CD4-positive, alpha-beta T cell treated with Interleukin-1 beta for 1 hour (primary cell): ENCODE measurements at regions not wholly inside any gene's neighbourhood (a gene's known extent, or its start where the extent isn't known, plus 50 kb on each side); places are given as distances from the start of the nearest gene placed in this dataset.
A peak's percentile ranks its signal among the peaks of the same experiment; 100 is the strongest.
"Not testable (repeated sequence)": the region's sequence is repeated elsewhere in the genome, so short reads cannot be mapped to it uniquely, and the experiment has no call there.

Source experiments
- DNase-seq, 2 donors: peaks; one replicate each; pipeline ENCODE4 v3.0.0-alpha.2; 2020 to 2022

GRCh38 chr17:64721556-64721955 lies 59.4 kb upstream of the SMURF2 start:
- not testable (repeated sequence) for DNase-seq

GRCh38 chr17:64720253-64720652 lies 58.1 kb upstream of the SMURF2 start:
- DNase-seq, result not testable (repeated sequence)

- DNase-seq, result not testable (repeated sequence)
Observed at GRCh38 chr17:64719517-64719916, 57.4 kb upstream of the SMURF2 start.

GRCh38 chr17:64718816-64719215 lies 56.7 kb upstream of the SMURF2 start:
- DNase-seq, result not testable (repeated sequence)

- DNase-seq, result no peak
Observed at GRCh38 chr17:64718058-64718457, 56.0 kb upstream of the SMURF2 start.

- not testable (repeated sequence) for DNase-seq
Observed at GRCh38 chr17:64716496-64716895, 54.4 kb upstream of the SMURF2 start.

GRCh38 chr17:64713786-64714185 lies 51.7 kb upstream of the SMURF2 start:
- peak in 1 of 2 donors; percentile 14 for DNase-seq

- DNase-seq, result peak; percentile 29 to 45
Observed at GRCh38 chr17:64712557-64713351, 50.6 kb upstream of the SMURF2 start.
